KMS-11 (cell line): ENCODE measurements at regions not wholly inside any gene's neighbourhood (a gene's known extent, or its start where the extent isn't known, plus 50 kb on each side); places are given as distances from the start of the nearest gene placed in this dataset.

Source experiments
- H2AFZ ChIP-seq: fragments of 200-600 bp; sonication (generic); 2 replicates; pipeline ENCODE4 v1.6.1; 2016; ENCODE audit warnings: antibody characterized with exemption, mixed run types, low read depth
- H3K27ac ChIP-seq: fragments of 200-600 bp; sonication (generic); 2 replicates; pipeline ENCODE4 v1.6.1; 2016; ENCODE audit warnings: mild to moderate bottlenecking, mixed run types
- H3K27me3 ChIP-seq: fragments of 200-600 bp; sonication (generic); 2 replicates; pipeline ENCODE4 v1.6.1; 2017; ENCODE audit warnings: mild to moderate bottlenecking, low read depth, mixed run types, moderate library complexity; ENCODE audit not compliant: insufficient read depth
- H3K36me3 ChIP-seq: fragments of 200-600 bp; sonication (generic); 2 replicates; pipeline ENCODE4 v1.6.1; 2017; ENCODE audit warnings: mild to moderate bottlenecking, mixed run types; ENCODE audit not compliant: insufficient read depth
- H3K4me1 ChIP-seq: fragments of 200-600 bp; sonication (generic); 2 replicates; pipeline ENCODE4 v1.6.1; 2016; ENCODE audit warnings: mild to moderate bottlenecking, low read depth, mixed run types; ENCODE audit not compliant: poor library complexity, severe bottlenecking
- H3K4me2 ChIP-seq: fragments of 200-600 bp; sonication (generic); 2 replicates; pipeline ENCODE4 v1.7.0; 2016; ENCODE audit warnings: mild to moderate bottlenecking, mixed run types
- H3K4me3 ChIP-seq: fragments of 200-600 bp; sonication (generic); IDR thresholded peaks from 2 replicates; pipeline ENCODE4 v1.6.1; 2017; ENCODE audit warnings: low read depth, low read length, mixed read lengths; ENCODE audit not compliant: insufficient read depth
- H3K79me2 ChIP-seq: fragments of 200-600 bp; sonication (generic); 2 replicates; pipeline ENCODE4 v1.6.1; 2016; ENCODE audit warnings: low read depth, mixed run types; ENCODE audit not compliant: insufficient read depth
- H3K9ac ChIP-seq: fragments of 200-600 bp; sonication (generic); 2 replicates; pipeline ENCODE4 v1.6.1; 2016; ENCODE audit warnings: mild to moderate bottlenecking, mixed run types
- H4K20me1 ChIP-seq: fragments of 200-600 bp; sonication (generic); 2 replicates; pipeline ENCODE4 v1.6.1; 2016; ENCODE audit warnings: mild to moderate bottlenecking, mixed run types; ENCODE audit not compliant: insufficient read depth
- TF ChIP-seq, protein P1 (sequence below): fragments of 200-600 bp; sonication (generic); conservative IDR thresholded peaks from 2 replicates; pipeline ENCODE4 v1.6.1; 2017; ENCODE audit warnings: low read depth, mild to moderate bottlenecking, antibody characterized with exemption, low read length, moderate library complexity, mixed read lengths

DNA sequence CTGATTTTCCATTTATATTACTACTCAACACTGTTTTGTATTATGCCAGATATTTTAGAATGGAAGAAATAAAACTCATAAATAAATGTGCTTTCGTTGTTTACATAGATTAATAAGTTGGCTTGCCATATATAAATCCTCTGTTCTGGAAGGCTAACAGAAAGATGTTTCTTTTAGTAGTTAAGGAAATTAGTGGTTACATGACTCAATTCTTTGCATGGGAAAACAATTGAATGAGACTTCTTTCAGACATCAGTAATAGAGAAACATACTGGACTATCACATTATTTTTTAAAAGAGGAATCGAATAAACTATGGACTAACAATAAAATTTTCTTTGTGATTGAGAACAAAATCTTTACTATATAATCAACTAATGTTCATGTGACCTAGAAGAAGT, 336.5 kb downstream of the KCNS3 start:
- Histone ChIP-seq H3K27me3 (no peaks in the 10 kb centered on the region), H4K20me1 (no peaks in the 10 kb centered on the region), H3K4me3 (no peak overlapping the region), H2AFZ (no peak overlapping the region), H3K9ac (no peak overlapping the region), H3K4me2 (no peak overlapping the region), H3K79me2 (no peaks in the 10 kb centered on the region), H3K27ac (no peak overlapping the region), H3K4me1 (peaks cover 11% of the 10 kb centered on the region), H3K36me3 (no peaks in the 10 kb centered on the region)
- TF ChIP-seq, protein P1, sequence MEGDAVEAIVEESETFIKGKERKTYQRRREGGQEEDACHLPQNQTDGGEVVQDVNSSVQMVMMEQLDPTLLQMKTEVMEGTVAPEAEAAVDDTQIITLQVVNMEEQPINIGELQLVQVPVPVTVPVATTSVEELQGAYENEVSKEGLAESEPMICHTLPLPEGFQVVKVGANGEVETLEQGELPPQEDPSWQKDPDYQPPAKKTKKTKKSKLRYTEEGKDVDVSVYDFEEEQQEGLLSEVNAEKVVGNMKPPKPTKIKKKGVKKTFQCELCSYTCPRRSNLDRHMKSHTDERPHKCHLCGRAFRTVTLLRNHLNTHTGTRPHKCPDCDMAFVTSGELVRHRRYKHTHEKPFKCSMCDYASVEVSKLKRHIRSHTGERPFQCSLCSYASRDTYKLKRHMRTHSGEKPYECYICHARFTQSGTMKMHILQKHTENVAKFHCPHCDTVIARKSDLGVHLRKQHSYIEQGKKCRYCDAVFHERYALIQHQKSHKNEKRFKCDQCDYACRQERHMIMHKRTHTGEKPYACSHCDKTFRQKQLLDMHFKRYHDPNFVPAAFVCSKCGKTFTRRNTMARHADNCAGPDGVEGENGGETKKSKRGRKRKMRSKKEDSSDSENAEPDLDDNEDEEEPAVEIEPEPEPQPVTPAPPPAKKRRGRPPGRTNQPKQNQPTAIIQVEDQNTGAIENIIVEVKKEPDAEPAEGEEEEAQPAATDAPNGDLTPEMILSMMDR, result no peak

DNA sequence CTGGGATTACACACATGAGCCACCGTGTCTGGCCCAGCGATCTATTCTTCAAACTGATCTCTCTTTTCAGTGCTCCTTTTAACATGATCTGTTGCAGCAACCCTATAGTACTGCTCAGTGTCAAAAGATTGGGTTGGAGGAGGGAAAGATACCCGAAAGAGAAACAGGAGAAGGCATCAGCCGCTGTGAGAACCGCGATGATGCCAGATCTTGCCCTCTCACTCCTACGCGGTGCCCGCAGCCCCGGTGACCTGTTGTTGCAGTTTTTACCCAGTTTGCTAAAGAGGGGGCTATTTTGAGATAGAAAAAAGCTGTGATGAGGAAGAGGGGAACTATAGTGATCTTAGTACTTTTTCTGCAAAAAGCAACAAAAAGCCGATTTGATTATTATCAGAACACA, 335.5 kb downstream of the KCNS3 start:
- Histone ChIP-seq H4K20me1 (no peaks in the 10 kb centered on the region), H3K4me2 (no peak overlapping the region), H3K36me3 (no peaks in the 10 kb centered on the region), H3K4me1 (peaks cover 20% of the 10 kb centered on the region), H2AFZ (no peak overlapping the region), H3K4me3 (no peak overlapping the region), H3K79me2 (no peaks in the 10 kb centered on the region), H3K9ac (no peak overlapping the region), H3K27me3 (no peaks in the 10 kb centered on the region), H3K27ac (no peak overlapping the region)
- TF ChIP-seq, protein P1, result no peak

DNA sequence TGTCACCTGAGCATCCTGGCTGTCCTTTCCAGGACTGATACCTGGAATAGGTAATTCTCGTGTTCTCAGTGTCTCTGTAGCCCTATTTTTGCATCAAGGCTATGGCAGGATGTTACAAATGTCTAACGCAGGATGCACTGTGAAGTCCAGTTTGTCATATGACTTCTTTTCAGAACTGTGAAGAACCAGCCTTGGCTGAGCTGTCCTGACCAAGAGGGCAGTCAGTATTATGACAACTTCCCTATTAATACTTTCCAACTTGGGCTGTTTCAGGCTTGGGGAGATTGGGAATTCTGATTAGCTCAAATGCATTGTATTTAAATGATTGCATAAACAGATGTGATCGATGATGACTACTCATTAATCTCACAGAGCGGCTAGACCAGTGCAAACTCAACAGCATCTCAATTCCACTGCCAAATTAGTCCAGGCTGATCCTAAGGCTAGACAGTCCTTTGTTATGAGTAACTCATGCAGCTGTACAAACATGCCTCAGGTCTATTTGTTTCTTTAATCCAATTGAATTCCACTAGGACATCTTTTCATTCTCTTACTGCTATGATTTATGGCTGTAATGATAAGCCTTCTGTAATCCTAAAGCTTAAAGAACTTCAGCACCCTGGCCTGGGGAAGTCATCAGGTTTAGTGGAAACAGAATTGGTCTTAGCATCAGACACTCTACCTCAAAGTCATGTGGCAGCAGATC, 331.6 kb downstream of the KCNS3 start:
- Histone ChIP-seq H3K4me2 (peak overlapping the region; percentile 65; the same call in 1 of the 2 replicates), H3K4me3 (no peak overlapping the region), H3K79me2 (no peaks in the 10 kb centered on the region), H3K9ac (no peak overlapping the region), H3K4me1 (peaks cover 39% of the 10 kb centered on the region), H3K36me3 (no peaks in the 10 kb centered on the region), H4K20me1 (no peaks in the 10 kb centered on the region), H2AFZ (no peak overlapping the region), H3K27me3 (no peaks in the 10 kb centered on the region), H3K27ac (peak overlapping the region; percentile 60; the same call in 1 of the 2 replicates)
- TF ChIP-seq, protein P1, result no peak

DNA sequence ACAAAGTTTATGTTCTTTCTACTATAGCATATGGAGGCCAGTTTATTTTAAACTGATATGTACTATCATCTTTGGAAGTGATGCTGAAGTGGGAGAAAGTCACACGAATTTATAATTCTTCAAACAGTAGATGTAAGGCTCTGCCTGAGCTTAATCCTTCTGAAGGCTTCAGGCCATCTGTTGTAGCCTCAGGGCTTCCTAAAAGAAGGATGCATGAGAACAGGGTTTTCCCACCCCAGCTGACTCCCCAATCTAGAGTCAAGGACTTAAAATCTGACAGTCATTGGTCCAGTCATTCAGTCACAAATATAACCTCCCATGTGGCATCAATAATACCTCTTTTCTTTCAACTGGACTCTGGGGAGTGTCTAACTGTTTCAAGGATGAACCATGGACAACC, 330.5 kb downstream of the KCNS3 start:
- H3K27ac ChIP-seq, result peak overlapping the region; percentile 60; the same call in 1 of the 2 replicates
- peaks cover 39% of the 10 kb centered on the region for H3K4me1 ChIP-seq
- no peaks in the 10 kb centered on the region for H3K79me2 ChIP-seq
- no peaks in the 10 kb centered on the region for H3K27me3 ChIP-seq
- peak overlapping the region; percentile 44 for H2AFZ ChIP-seq
- H3K4me3 ChIP-seq, result no peak overlapping the region
- H3K4me2 ChIP-seq, result peak overlapping the region; percentile 65; the same call in 1 of the 2 replicates
- no peak overlapping the region for H3K9ac ChIP-seq
- H4K20me1 ChIP-seq, result no peaks in the 10 kb centered on the region
- TF ChIP-seq, protein P1, result no peak
- no peaks in the 10 kb centered on the region for H3K36me3 ChIP-seq
